Uterus (tissue), 2 donors: ENCODE measurements at regions not wholly inside any gene's neighbourhood (a gene's known extent, or its start where the extent isn't known, plus 50 kb on each side); places are given as distances from the start of the nearest gene placed in this dataset.

Experiments
- POLR2A ChIP-seq, 2 donors: fragments of 450-650 bp; IDR thresholded peaks; one replicate each; pipeline ENCODE4 v1.6.1; 2016; ENCODE audit warnings: antibody characterized with exemption in 2 of 2, mild to moderate bottlenecking in 1 of 2, moderate library complexity in 1 of 2
- TF ChIP-seq, protein P1 (sequence below), 4 experiments: fragments of 200-600 bp in 2 of 4; fragments of 450-650 bp in 2 of 4; sonication (generic) in 2 of 4; IDR thresholded peaks; one replicate each; pipeline ENCODE4 v1.5.1; 2016 to 2019; ENCODE audit warnings: antibody characterized with exemption in 4 of 4, mild to moderate bottlenecking in 2 of 4, moderate library complexity in 1 of 4

DNA sequence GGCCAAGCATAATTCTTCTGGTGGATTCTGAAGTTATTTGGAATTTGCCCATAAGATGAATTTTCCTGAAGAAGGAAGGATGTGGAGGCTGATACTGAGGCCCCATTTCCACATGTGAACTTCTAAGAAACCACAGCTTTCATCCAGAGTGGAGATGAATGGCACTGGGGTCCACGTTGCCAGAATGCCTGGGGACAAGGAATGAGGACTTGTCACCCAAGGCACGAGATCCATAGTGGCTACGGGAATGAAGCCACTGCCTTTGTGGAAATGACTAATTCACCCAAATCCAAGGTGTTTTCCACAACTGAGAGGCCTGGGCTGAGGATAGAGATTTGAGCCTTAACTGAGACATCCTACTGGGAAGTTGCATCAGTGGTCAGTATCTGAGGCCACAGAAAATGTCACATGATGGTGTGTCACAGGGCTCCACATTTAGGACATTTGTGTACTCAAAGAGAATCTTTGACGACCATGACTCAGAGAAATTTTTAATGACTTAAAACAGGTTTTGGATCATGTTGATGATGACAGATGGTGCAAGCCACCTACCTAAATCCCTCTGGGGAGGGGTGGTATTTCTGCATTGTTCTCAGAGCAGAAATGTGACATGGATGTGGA is 286.1 kb downstream of the SOX11 start:
- TF ChIP-seq, protein P1, sequence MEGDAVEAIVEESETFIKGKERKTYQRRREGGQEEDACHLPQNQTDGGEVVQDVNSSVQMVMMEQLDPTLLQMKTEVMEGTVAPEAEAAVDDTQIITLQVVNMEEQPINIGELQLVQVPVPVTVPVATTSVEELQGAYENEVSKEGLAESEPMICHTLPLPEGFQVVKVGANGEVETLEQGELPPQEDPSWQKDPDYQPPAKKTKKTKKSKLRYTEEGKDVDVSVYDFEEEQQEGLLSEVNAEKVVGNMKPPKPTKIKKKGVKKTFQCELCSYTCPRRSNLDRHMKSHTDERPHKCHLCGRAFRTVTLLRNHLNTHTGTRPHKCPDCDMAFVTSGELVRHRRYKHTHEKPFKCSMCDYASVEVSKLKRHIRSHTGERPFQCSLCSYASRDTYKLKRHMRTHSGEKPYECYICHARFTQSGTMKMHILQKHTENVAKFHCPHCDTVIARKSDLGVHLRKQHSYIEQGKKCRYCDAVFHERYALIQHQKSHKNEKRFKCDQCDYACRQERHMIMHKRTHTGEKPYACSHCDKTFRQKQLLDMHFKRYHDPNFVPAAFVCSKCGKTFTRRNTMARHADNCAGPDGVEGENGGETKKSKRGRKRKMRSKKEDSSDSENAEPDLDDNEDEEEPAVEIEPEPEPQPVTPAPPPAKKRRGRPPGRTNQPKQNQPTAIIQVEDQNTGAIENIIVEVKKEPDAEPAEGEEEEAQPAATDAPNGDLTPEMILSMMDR (IDR thresholded peaks at IDR 0.05) = no peak
- no peak for TF ChIP-seq POLR2A (IDR thresholded peaks at IDR 0.05)
